HG03175 (cell line): ENCODE measurements at regions not wholly inside any gene's neighbourhood (a gene's known extent, or its start where the extent isn't known, plus 50 kb on each side); places are given as distances from the start of the nearest gene placed in this dataset.
"Not testable (repeated sequence)": the region's sequence is repeated elsewhere in the genome, so short reads cannot be mapped to it uniquely, and the experiment has no call there.

Experiments used
- ATAC-seq: cut with Tn5 transposase; IDR thresholded peaks from one replicate; pipeline ENCODE4 v1.9.1; 2021; ENCODE audit warnings: mild to moderate bottlenecking, moderate library complexity; ENCODE audit not compliant: unreplicated experiment

DNA sequence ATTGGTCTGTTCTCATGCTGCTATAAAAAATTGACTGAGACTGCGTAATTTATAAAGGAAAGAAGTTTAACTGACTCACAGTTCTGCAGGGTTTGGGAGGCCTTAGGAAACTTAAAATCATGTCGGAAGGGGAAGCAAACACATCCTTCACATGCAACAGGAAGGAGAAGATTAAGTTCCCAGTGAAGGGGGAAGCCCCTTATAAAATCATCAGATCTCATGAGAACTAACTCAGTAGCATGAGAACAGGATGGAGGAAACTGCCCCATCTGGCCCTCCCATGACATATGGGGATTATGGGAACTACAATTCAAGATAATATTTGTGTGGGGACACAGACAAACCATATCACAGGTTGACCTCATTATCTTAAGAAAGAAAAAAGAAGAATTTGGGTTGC, 134.5 kb downstream of the PPP1R3A start:
- peak; percentile 52 for ATAC-seq

DNA sequence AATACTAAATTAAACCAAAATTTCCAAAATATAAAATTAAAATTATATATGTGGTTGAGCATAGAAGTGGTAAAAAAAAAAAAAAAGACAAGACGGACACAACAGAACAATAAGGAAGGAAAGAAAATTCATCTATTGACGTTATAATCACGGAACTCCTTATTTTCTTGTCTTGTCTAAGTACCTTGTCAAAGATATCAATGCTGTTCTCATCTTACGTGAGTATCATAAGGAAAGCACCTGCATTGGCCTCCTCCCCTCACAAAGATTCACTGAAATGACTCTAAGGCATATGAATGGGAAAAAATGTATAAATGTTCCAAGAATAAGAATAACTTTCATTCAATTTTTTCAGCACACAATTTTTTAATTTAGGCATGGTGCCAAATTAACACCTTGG, 135.4 kb downstream of the PPP1R3A start:
- ATAC-seq, result no peak

DNA sequence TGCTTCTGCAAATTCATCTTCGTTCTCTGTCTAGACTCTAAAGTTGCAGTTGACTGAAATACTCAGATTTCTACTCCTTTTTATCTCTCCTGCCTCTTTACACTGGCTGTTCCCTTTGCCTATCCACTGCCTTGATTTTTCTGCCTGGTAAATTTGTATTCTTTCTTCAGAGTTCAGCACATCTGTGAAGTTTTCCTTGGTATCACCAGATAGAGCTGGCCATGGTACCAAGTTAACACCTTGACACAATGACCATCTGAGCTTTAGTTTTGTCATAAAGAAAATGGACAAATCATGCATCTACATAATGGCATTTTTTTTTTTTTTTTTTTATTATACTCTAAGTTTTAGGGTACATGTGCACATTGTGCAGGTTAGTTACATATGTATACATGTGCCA, 143.0 kb downstream of the PPP1R3A start:
- ATAC-seq, result no peak

DNA sequence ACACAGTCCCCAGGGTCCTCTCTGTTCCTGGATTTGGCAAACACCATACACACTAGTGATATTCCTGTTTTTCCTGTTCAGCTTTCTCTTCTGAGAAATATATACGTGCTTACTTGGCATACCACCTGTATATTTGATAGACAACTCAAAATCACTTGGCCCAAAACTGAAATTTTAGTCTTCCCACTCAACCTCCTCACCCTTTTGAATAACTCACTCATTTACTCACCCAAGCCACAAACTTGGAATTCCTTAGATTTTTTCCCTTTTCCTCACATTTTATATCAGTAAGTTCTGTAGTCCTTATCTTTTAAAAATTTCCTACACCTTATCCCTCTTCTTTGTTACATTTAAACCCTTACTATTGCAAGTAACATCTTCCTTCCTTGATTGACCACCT, 143.4 kb downstream of the PPP1R3A start:
- ATAC-seq, result no peak

DNA sequence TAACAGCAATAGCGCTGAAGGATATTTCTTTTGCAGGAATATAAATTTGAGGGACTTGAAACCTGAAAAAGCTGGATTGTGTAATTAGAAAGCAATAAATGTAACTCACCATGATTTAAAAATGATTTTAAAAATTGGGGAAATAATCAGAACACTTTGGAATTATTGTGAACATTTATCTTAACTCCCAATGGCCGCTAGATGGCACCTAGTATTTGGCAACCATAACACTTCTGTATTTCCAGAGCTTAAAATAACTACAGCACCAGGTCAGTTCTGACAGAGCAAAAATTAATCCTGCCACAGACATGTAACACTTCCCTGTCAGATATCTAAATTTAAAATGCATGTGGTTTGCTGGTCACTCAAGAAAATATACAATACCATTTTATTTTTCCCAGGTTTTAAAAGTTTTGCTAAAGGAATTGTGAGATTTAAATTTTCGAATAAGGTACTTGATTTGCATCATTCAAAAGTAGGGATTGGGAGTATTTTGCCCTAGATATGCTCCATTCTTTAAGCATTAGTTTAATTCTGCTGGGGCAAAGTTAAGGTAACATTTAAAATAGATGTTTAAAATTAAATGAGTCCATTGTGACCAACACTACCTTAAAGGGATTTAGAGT, 144.5 kb downstream of the PPP1R3A start:
- peak; percentile 93 for ATAC-seq

DNA sequence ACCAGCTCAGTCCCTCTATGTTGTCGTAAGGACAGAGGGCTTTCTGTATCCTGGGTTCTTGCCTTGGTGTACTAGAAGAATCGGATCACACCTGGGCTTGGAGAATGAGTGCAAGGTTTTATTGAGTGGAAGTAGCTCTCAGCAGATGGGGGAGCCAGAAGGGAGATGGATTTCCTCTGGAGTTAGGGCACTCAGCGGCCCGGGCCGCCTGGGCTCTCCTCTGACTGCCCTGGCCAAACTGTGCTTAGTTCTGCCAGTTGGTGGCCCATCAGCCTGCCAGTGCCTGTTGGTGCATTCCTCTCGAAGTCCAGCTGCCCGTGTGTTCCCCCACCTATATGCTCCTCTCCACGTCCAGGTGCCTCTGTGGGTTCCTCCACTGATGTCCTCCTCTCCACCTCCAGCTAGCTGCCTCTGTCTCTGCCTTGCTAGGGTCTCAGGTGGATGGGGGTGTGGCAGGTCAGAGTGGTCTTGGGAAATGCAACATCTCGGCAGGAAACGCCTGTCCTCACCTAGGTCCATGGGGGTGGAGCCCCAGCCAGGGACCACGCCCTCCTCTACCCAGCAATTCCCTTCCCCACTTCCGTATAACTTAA, 148.6 kb downstream of the PPP1R3A start:
- no peak for ATAC-seq

DNA sequence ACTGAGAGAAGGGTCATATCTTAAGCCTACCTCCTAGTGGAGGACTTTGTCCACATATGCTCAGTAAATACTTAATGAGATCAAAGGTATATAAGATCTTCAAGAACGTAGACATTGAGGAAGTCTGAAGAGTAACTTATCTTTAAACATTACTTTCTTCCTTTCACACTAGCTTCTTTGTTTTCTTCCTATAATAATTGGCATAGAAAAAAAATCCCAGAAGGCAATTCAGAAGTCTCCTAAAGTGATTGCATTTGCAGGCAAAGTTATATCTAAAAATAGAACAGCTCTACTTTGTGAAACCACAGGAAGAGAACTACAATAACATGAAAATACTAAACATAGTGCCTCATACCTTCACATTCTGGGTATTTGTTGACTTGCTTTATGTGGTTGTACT, 150.4 kb downstream of the PPP1R3A start:
- ATAC-seq, result no peak

DNA sequence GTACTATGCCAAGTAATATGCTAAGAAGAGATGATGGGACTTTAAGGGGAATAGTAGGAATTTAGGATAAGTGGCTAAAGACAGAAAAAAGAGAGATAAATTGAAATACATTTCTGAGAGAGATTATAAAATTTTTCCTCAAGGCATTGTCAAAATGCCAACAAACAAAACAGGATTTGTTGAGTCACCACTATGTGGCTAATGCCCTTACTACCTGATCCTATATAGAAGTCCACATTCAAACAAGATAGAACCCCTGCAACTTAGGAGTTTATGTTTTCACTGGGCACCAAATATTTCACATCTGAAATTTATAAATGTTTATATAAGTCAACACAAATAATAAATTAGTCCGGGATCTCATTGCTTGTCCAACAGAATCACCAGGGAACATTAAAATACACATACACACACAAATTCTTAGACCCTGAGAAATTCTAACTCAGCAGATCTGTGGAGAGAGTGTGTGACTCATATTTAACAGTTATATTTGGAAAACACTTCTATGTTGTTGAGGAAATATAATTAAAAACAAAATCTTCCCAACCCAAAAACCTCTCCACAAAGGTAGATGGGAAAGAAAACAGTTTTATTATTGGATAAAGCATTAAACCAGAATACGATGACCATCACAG, 154.3 kb downstream of the PPP1R3A start:
- ATAC-seq, result no peak

DNA sequence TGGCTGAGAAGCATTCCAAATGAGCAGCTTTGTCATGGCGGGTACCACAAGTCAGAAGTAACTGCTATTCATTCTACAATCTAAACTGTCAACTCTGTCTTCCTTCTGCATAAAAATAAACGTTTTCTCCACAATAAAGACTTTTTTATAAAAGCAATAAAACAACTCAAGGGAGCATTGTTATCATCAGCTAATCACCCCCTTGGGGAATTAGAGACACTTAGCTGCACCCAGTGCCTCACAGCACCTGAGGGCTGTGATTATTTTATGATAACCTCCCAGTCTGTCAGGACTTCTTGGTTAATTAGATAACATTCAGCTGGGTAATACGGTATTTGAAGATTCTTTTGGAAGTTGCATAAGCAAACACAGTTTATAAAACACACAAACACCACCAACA, 155.6 kb downstream of the PPP1R3A start:
- ATAC-seq, result no peak

DNA sequence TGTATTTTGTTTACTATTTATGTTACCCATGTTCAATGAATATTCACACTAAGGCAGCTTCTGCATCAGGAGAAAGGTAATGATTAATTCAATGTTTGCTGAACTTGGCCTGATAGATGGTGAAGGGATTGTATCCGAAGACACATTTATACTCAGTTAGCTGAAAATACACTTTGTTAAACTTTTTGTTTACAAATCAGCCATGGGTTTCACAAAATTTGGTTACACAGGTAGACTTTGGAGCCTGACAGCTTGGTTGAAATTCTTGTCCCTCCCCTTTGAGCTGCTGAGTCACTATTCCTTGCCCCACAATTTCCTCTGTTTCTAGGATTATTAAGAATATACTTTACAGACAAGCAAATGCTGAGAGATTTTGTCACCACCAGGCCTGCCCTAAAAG, 162.6 kb downstream of the PPP1R3A start:
- ATAC-seq, result no peak

DNA sequence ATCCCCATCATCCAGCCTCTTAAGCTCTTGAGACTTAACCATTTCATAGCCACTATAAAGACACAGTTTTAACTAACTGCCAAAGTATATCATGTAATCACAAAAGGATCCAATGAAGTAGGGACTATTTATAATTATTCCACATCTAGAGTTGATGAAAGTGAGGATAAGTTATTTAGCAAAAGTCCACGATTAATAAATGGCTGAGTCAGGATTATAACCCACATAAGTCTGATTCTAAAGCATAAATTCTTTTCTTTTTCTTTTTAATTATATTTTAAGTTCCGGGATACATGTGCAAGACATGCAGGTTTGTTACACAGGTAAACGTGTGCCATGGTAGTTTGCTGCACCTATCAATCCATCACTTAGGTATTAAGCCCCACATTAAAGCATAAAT, 166.1 kb downstream of the PPP1R3A start:
- no peak for ATAC-seq

DNA sequence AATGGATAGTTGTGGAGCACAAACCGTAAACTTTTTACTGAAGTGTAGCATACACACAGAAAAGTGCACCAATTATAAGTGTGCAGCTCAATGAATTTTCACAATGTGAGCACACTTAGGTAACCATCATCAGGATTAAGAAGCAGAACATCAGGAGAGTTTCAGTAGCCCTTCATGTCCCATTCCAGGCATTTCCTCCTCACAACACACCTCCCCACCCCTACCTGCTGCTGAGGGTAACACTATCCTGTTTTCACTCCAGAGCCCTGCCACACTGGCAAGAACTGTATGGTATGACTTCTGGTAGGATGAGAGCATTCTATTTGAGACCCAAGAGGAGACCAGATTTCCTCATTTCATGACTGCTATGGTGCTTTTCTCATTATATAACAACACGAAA, 166.5 kb downstream of the PPP1R3A start:
- no peak for ATAC-seq

DNA sequence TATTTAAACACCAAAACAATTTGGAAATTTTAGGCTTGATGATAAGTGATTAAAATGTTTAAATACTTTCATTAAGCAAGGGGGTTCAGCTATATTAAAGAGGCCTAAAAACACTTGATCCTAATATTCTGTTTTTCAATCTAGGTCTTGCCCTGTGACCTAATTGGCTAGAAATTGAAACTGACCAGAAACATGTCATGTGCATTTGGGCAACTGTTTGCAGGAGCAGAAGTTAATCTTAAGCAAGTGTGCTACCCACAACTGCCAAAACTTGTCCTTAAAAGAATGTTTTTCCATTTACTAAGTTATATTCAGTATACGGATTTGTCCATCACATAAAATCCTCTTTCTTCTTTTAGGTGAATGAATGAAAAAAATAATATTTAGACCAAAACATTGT, 167.3 kb downstream of the PPP1R3A start:
- ATAC-seq, result no peak

DNA sequence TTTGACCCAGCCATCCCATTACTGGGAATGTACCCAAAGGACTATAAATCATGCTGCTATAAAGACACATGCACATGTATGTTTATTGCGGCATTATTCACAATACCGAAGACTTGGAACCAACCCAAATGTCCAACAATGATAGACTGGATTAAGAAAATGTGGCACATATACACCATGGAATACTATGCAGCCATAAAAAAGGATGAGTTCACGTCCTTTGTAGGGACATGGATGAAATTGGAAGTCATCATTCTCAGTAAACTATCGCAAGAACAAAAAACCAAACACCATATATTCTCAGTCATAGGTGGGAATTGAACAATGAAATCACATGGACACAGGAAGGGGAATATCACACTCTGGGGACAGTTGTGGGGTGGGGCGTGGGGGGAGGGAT, 170.4 kb downstream of the PPP1R3A start:
- not testable (repeated sequence) for ATAC-seq

DNA sequence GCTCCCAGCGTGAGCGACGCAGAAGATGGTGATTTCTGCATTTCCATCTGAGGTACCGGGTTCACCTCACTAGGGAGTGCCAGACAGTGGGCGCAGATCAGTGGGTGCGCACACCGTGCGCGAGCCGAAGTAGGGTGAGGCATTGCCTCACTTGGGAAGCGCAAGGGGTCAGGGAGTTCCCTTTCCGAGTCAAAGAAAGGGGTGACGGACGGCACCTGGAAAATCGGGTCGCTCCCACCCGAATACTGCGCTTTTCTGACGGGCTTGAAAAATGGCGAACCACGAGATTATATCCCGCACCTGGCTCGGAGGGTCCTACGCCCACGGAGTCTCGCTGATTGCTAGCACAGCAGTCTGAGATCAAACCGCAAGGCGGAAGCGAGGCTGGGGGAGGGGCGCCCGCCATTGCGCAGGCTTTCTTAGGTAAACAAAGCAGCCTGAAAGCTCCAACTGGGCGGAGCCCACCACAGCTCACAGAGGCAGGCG, 175.8 kb downstream of the PPP1R3A start:
- ATAC-seq, result not testable (repeated sequence)

DNA sequence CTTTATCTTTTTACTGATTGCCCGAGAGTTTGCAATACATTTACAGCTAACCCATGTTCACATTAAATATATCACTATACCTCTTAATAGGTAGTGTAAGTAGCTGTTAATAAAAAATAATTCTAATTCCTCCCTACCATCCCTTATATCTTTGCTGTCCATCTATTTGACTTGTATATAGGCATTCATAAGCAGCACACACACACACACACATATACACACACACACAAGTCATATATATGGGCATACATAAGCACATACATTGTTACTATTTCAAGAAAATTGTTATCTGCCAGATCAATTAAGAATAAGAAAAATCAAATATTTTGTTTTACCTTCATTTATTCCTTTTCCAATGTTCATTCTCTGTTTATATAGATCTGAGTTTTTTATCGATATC, 176.4 kb downstream of the PPP1R3A start:
- no peak for ATAC-seq

DNA sequence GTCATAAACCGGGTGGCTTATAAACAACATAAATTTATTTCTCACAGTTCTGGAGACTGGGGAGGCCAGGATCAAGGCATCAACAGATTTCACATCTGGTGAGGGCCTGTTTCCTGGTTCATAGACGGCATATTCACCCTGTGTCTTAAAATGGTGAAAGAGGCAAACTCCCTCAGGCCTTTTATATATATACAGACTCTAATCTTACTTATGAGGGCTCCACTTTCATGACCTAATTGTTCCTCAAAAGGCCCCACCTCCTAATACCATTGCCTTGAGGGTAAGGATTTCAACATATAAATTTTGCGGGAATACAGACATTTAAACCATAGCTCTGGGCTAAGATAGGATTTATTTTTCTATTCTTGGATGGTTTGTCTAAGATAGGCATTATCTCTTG, 187.2 kb downstream of the PPP1R3A start:
- ATAC-seq, result no peak

DNA sequence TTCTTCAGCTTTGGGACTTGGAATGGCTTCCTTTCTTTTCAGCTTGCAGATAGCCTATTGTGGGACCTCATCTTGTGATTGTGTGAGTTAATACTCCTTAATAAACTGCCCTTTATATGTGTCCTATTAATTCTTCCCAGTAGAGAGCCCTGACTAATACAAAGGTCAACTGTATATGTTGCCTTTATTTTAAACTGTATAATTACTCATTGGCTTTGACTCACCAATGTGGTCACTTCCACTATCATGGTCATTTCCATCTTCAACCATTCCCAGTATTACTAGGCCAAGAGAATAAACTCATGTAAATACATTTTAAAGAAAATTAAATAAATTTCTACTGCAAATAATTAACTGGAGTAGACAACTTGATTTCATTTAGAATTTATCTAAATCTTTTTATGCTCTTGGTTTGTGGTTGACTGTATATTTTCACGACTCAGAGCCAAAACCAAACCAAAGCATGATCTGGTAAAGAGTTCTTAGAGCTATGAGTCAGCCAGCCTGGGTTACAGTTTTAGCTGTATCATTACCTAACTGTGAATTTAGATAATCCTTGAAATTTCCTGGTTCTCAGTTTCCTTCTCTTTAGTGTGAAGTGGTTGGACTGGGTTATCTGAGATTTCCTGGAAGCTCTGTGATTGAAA, 188.4 kb downstream of the PPP1R3A start:
- ATAC-seq, result no peak

DNA sequence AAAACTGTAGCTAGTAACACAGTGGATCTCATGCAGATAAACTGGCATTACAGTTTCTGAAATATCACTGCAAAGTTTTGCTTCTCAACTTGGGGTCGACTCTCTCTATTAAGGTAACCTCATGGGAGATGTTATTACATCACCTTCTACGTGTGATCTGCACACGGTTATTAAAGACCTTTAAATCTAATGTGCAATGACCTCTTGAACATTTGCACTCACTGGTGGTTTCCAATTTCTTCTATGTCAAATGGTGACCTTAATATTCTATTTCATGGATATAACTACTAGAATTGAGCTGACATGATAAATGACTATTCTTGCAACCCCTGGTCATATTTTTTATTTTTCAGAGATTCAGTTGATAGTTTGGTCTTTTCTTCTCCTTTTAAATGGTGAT, 191.3 kb downstream of the PPP1R3A start:
- no peak for ATAC-seq

DNA sequence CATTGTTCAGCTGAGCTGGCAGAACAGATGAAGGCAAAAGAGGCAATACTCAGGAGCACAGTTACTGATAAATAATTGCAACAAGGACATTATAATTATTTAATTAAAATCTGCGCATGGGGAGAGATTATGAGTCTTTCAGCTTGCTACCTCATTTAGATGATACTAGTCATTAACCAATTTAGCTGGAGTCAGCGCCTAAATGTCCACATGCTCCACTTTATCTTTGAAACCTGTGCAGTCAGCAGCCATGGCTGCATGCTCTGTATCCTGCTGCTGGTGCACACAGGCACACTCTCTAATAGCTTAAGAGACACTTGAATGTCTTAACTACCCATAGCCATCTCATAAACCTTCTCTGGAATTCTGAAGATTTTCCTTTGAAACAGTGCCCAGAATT, 196.8 kb downstream of the PPP1R3A start:
- ATAC-seq, result no peak

DNA sequence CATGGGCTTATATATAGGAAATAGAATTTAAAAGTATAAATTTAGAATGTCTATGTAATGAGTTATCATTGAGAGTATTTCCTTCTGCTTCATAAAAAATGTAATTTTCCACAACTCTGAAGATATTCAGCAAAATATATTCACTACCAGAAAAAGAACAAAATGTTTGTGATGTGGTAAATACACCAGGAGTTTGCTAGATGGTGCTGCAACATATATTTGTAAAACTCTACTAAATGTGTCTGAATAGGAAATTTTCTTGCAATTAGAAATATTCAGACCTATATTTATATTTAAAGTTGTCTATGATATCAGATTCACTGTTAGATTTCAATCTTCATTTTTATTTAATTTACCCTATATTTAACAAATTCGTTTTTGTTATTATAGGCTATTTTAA, 201.1 kb downstream of the PPP1R3A start:
- no peak for ATAC-seq
